Body of pancreas (tissue), 4 donors: ENCODE measurements at regions not wholly inside any gene's neighbourhood (a gene's known extent, or its start where the extent isn't known, plus 50 kb on each side); places are given as distances from the start of the nearest gene placed in this dataset.

Experiments used
- ATAC-seq: fragments of 150-250 bp; one replicate; pipeline ENCODE4 v1.9.1; 2016
- DNase-seq, 4 donors: peaks; one replicate each; pipeline ENCODE4 v3.0.0-alpha.2; 2019
- H3K27ac ChIP-seq, 4 donors: fragments of 200-600 bp; sonication (generic); 1 replicate in 3 of 4; 2 replicates in 1 of 4; pipeline versions ENCODE4 v1.5.1 to v1.6.1; 2016 to 2019; ENCODE audit warnings: mild to moderate bottlenecking in 1 of 4, mixed read lengths in 1 of 4, moderate library complexity in 1 of 4
- H3K27me3 ChIP-seq, 2 donors: fragments of 200-600 bp; sonication (generic); one replicate each; pipeline ENCODE4 v1.6.0; 2016; ENCODE audit warnings: mild to moderate bottlenecking in 1 of 2
- H3K36me3 ChIP-seq, 2 donors: fragments of 200-600 bp; sonication (generic); replicated peaks in 1 of 2; 2 replicates each; pipeline ENCODE4 v1.5.1; 2016; ENCODE audit warnings: low read depth in 2 of 2; ENCODE audit not compliant: insufficient read depth in 1 of 2
- H3K4me1 ChIP-seq: fragments of 200-600 bp; sonication (generic); one replicate; pipeline ENCODE4 v1.6.0; 2016
- H3K4me3 ChIP-seq, 2 donors: fragments of 200-600 bp; sonication (generic); 1 replicate in 1 of 2; 2 replicates in 1 of 2; pipeline ENCODE4 v1.5.1; 2016 to 2019
- H3K9me3 ChIP-seq, 3 donors: fragments of 200-600 bp; sonication (generic); 1 replicate in 2 of 3; 2 replicates in 1 of 3; pipeline ENCODE4 v1.5.1; 2016
- CTCF ChIP-seq, 7 experiments: fragments of 450-650 bp in 4 of 7; fragments of 200-600 bp in 3 of 7; sonication (generic) in 3 of 7; IDR thresholded peaks; one replicate each; pipeline ENCODE4 v1.5.1; 2016 to 2019; ENCODE audit warnings: antibody characterized with exemption in 7 of 7
- POLR2A ChIP-seq, 3 donors: fragments of 450-650 bp; IDR thresholded peaks; one replicate each; pipeline ENCODE4 v1.6.1; 2016; ENCODE audit warnings: antibody characterized with exemption in 3 of 3, mild to moderate bottlenecking in 2 of 3
- WGBS, 2 donors: methylation state at CpG; one replicate each; pipeline ENCODE4 v1.1.5; 2017; 5-methylcytosine and 5-hydroxymethylcytosine counted together
- intact Hi-C: fragments of 100-400 bp; cut with DNase I; formaldehyde crosslinking; loops from one replicate; pipeline ENCODE4 v1.15.1; 2023

DNA sequence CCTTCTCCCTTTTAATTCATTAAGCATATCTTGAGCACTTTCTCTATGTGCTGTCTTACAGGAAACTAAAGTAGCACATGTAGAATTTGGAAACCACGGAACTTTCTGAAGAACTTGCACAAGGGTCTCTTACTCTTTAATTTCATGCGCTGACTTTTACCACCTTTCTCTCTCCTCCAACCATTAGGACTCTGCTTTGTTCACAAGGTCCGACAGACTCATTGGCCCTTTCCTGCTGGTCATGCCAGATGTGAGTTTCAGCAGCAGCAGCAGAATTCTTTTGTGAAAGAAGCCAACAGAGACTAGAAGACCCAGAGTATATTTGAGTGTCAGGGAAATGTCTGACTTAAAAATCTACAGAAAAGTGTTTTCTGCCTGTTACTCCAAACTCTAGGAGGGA is 207.1 kb downstream of the GUCY2F start:
- intact Hi-C loops, result no loop called here
- 78 to 100% methylated on average over 1 to 3 of the region's 3 CpGs for WGBS, 2 donors

DNA sequence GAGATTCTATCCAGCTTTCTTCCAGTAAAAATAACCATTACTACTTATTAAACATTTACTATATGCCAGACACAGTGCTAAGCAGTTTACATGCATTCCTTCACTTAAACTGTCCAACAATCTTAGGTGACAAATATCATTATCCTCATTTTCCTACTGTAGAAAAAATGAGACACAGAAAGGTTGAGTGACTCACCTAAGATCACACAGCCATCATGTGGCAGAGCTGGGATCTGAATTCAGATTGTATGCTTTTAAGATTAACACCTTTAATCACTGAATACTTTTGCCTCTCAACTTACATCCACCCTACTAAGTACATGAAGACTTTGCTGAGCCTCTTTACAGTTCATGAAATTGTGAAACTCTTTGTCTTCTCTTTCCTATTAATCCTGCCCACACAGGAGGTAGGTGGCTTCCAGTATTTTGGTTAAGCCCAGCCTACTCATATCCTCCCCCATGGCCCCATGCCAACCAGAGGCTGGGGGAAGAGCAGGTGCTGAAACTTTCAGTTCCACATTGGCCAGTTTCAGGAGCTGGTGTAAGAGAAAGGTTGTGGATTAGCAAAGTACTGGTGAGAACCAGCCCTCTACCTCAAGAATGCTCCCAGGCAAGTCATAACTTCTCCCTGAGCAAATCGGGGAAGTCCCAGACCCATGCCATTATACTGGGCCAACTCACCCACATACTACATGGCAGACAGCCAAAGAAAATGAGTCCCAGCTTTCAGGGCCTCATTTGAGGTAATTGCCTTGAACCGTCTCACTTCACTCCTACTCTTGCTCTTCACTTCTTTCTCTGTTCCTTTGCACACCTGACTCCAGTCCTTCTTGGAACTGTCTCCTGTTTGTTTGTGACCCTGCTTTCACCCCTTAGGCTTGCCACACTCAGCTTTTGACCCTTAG is 211.1 kb downstream of the GUCY2F start:
- DNase-seq (peak in 2 of 4 donors; percentile 1 to 6), ATAC-seq (no peak)
- intact Hi-C loops, result no loop called here
- H3K4me1 ChIP-seq, result no peaks in the 10 kb centered on the region
- TF ChIP-seq CTCF (IDR thresholded peaks at IDR 0.05), result no peak
- no peak for TF ChIP-seq POLR2A (IDR thresholded peaks at IDR 0.05)
- H3K27me3 ChIP-seq, result no peaks in the 10 kb centered on the region
- no peaks in the 10 kb centered on the region for H3K36me3 ChIP-seq
- H3K4me3 ChIP-seq, result no peak overlapping the region
- WGBS, 2 donors, result 39 to 49% methylated on average over 2 of the region's 2 CpGs
- no peak overlapping the region for H3K27ac ChIP-seq
- H3K9me3 ChIP-seq, result no peaks in the 10 kb centered on the region

More for the DNA sequence above, 207.1 kb downstream of the GUCY2F start:
- TF ChIP-seq CTCF (IDR thresholded peaks at IDR 0.05) (no peak), POLR2A (IDR thresholded peaks at IDR 0.05) (no peak)
- Histone ChIP-seq H3K27ac (no peak overlapping the region), H3K27me3 (no peaks in the 10 kb centered on the region), H3K9me3 (no peaks in the 10 kb centered on the region), H3K4me3 (no peak overlapping the region), H3K36me3 (no peaks in the 10 kb centered on the region), H3K4me1 (no peaks in the 10 kb centered on the region)
- DNase-seq, result no peak
- ATAC-seq, result no peak

DNA sequence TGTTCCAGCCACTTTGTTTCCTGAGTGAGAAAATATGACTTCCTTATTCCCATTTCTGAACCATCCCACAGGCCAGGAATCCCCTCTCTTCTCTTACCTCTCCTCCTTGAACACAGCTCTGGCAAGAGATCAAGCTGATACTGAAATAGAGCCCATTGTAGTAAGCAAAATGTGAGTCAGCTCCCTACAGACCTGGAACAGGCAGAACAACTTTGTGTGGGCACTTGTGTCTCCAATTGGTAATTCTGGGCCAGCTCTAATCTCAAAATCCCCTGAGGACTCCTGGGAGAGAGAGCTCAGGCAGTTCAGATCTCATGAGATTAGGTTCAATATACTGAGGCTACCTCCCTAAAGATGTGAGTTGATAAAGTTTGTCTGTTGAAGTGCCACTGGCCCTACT is 213.5 kb downstream of the GUCY2F start:
- DNase-seq, result no peak
- H3K27me3 ChIP-seq, result no peaks in the 10 kb centered on the region
- no peaks in the 10 kb centered on the region for H3K36me3 ChIP-seq
- H3K27ac ChIP-seq, result no peak overlapping the region
- H3K4me1 ChIP-seq, result no peaks in the 10 kb centered on the region
- no peak overlapping the region for H3K4me3 ChIP-seq
- ATAC-seq, result no peak
- intact Hi-C loops, result no loop called here
- no peak for TF ChIP-seq POLR2A (IDR thresholded peaks at IDR 0.05)
- TF ChIP-seq CTCF (IDR thresholded peaks at IDR 0.05), result no peak
- H3K9me3 ChIP-seq, result no peaks in the 10 kb centered on the region

DNA sequence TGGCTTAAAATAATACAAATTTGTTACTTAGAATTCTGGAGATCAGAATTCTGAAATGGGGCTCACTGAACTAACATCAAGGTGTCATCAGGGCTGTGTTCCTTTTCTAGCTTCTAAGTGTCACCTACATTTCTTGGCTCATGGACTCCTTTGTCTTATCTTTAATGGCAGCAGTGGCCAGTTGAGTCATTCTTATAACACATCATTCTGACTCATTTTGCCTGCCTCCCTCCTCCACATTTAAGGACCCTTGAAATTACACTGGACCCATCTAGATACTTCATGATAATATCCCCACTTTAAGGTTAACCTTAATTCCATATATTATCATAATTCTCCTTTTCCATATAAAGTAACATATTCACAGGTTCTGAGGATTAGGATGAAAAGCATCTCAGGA is 215.9 kb downstream of the GUCY2F start:
- DNase-seq, result no peak
- no peak overlapping the region for H3K27ac ChIP-seq
- TF ChIP-seq POLR2A (IDR thresholded peaks at IDR 0.05) (no peak), CTCF (IDR thresholded peaks at IDR 0.05) (no peak)
- no peaks in the 10 kb centered on the region for H3K27me3 ChIP-seq
- H3K36me3 ChIP-seq, result no peaks in the 10 kb centered on the region
- intact Hi-C loops, result no loop called here
- H3K4me1 ChIP-seq, result no peaks in the 10 kb centered on the region
- ATAC-seq, result no peak
- H3K4me3 ChIP-seq, result no peak overlapping the region
- no peaks in the 10 kb centered on the region for H3K9me3 ChIP-seq

DNA sequence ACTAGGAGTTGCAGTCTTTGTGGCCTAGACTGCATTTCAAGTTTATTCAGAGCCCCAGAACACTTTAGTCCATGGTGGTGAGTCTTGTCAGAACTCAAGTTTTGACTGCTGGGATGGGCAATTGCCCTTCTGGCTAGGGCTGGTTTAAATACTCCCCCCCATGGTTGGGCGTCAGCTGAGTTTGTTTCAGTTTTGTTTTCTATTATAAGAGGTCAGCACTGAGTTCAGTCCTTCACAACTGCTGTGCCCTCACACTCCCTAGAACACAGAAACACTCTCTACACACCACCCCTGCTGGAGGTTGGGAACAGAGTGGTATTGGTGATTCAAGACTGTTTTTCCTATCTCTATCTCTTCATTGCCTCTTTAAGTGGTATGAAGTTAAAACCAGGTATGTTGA is 217.0 kb downstream of the GUCY2F start:
- Histone ChIP-seq H3K4me3 (no peak overlapping the region), H3K27ac (no peak overlapping the region), H3K9me3 (no peaks in the 10 kb centered on the region), H3K36me3 (no peaks in the 10 kb centered on the region), H3K4me1 (no peaks in the 10 kb centered on the region), H3K27me3 (no peaks in the 10 kb centered on the region)
- ATAC-seq, result no peak
- TF ChIP-seq CTCF (IDR thresholded peaks at IDR 0.05) (no peak), POLR2A (IDR thresholded peaks at IDR 0.05) (no peak)
- WGBS, 2 donors, result 56 to 60% methylated on average over 1 of the region's 1 CpG
- intact Hi-C loops, result no loop called here
- DNase-seq, result no peak
